ENCODE measurements at regions not wholly inside any gene's neighbourhood (a gene's known extent, or its start where the extent isn't known, plus 50 kb on each side); places are given as distances from the start of the nearest gene placed in this dataset.
"Not testable (repeated sequence)": the region's sequence is repeated elsewhere in the genome, so short reads cannot be mapped to it uniquely, and the experiment has no call there.

DNA sequence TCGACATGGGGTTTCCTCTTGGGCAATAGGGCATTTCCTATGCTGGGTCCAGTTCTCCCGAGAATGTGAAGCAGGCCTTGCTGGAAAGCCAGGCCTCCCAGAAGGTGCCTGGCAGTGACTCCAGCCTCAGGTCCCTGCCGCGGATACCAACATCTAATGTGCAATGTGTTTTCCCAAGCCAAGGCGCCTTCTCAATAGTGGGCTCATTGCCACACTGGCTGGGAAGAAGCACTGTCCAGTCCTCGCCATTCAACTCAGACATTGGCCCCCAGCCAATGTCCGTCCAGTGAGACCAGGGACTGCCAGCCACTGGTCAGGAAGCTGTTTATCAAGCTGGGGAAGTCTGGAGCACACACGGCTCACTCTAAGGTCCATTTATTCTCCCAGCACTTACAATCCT, 317.9 kb downstream of the ANAPC1 start:
- TF ChIP-seq, protein P1, sequence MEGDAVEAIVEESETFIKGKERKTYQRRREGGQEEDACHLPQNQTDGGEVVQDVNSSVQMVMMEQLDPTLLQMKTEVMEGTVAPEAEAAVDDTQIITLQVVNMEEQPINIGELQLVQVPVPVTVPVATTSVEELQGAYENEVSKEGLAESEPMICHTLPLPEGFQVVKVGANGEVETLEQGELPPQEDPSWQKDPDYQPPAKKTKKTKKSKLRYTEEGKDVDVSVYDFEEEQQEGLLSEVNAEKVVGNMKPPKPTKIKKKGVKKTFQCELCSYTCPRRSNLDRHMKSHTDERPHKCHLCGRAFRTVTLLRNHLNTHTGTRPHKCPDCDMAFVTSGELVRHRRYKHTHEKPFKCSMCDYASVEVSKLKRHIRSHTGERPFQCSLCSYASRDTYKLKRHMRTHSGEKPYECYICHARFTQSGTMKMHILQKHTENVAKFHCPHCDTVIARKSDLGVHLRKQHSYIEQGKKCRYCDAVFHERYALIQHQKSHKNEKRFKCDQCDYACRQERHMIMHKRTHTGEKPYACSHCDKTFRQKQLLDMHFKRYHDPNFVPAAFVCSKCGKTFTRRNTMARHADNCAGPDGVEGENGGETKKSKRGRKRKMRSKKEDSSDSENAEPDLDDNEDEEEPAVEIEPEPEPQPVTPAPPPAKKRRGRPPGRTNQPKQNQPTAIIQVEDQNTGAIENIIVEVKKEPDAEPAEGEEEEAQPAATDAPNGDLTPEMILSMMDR (IDR thresholded peaks at IDR 0.05 in 4 of 5, conservative IDR thresholded peaks at IDR 0.05 in 1 of 5) = not testable (repeated sequence)
- not testable (repeated sequence) for TF ChIP-seq POLR2A (IDR thresholded peaks at IDR 0.05)
